Muscle layer of colon (tissue), 2 donors: ENCODE measurements at regions not wholly inside any gene's neighbourhood (a gene's known extent, or its start where the extent isn't known, plus 50 kb on each side); places are given as distances from the start of the nearest gene placed in this dataset.

ENCODE experiments used
- H3K27ac ChIP-seq: one replicate; pipeline ENCODE4 v1.7.0; 2013; ENCODE audit warnings: low read depth, mild to moderate bottlenecking, low read length, moderate library complexity
- H3K27me3 ChIP-seq, 2 donors: one replicate each; pipeline ENCODE4 v1.7.0; 2013; ENCODE audit warnings: low read length in 2 of 2, mild to moderate bottlenecking in 2 of 2; ENCODE audit not compliant: insufficient read depth in 2 of 2, control insufficient read depth in 1 of 2
- H3K36me3 ChIP-seq: one replicate; pipeline ENCODE4 v1.7.0; 2013; ENCODE audit warnings: mild to moderate bottlenecking, low read length; ENCODE audit not compliant: insufficient read depth
- H3K4me1 ChIP-seq: one replicate; pipeline ENCODE4 v1.7.0; 2013; ENCODE audit warnings: mild to moderate bottlenecking, low read length; ENCODE audit not compliant: insufficient read depth
- H3K4me3 ChIP-seq, 2 donors: one replicate each; pipeline ENCODE4 v1.7.0; 2013; ENCODE audit warnings: low read length in 2 of 2, low read depth in 1 of 2, mild to moderate bottlenecking in 1 of 2, moderate library complexity in 1 of 2
- H3K9ac ChIP-seq: one replicate; pipeline ENCODE4 v1.7.0; 2013; ENCODE audit warnings: low read length
- H3K9me3 ChIP-seq: one replicate; pipeline ENCODE4 v1.7.0; 2013; ENCODE audit warnings: mild to moderate bottlenecking, low read length
- donor health status: abdominal sarcoma.
- donor health status: Adenocarcinoma of cecum.

GRCh38 chr7:68509603-68510002 is 1088.7 kb upstream of the AUTS2 start:
- H3K4me3 ChIP-seq: no peak overlapping the region
- no peaks in the 10 kb centered on the region for H3K36me3 ChIP-seq
- no peaks in the 10 kb centered on the region for H3K27me3 ChIP-seq
- no peak overlapping the region for H3K9ac ChIP-seq
- peaks cover 10% of the 10 kb centered on the region for H3K9me3 ChIP-seq
- H3K27ac ChIP-seq: no peak overlapping the region
- H3K4me1 ChIP-seq: no peaks in the 10 kb centered on the region

- Histone ChIP-seq H3K9me3 (peaks cover 10% of the 10 kb centered on the region), H3K4me1 (no peaks in the 10 kb centered on the region), H3K4me3 (no peak overlapping the region), H3K27me3 (no peaks in the 10 kb centered on the region), H3K9ac (no peak overlapping the region), H3K36me3 (no peaks in the 10 kb centered on the region), H3K27ac (no peak overlapping the region)
Observed at GRCh38 chr7:68511281-68511680, 1087.0 kb upstream of the AUTS2 start.

- Histone ChIP-seq H3K4me1 (no peaks in the 10 kb centered on the region), H3K9ac (no peak overlapping the region), H3K27ac (no peak overlapping the region), H3K27me3 (no peaks in the 10 kb centered on the region), H3K9me3 (peaks cover 10% of the 10 kb centered on the region), H3K4me3 (no peak overlapping the region), H3K36me3 (no peaks in the 10 kb centered on the region)
Observed at GRCh38 chr7:68512466-68512865, 1085.8 kb upstream of the AUTS2 start.

GRCh38 chr7:68518060-68518459 is 1080.2 kb upstream of the AUTS2 start:
- H3K9me3 ChIP-seq: no peaks in the 10 kb centered on the region
- H3K27ac ChIP-seq: no peak overlapping the region
- no peak overlapping the region for H3K4me3 ChIP-seq
- no peak overlapping the region for H3K9ac ChIP-seq
- H3K4me1 ChIP-seq: no peaks in the 10 kb centered on the region
- no peaks in the 10 kb centered on the region for H3K36me3 ChIP-seq
- no peaks in the 10 kb centered on the region for H3K27me3 ChIP-seq

- H3K4me1 ChIP-seq: no peaks in the 10 kb centered on the region
- H3K36me3 ChIP-seq: no peaks in the 10 kb centered on the region
- H3K9ac ChIP-seq: no peak overlapping the region
- H3K27ac ChIP-seq: no peak overlapping the region
- no peaks in the 10 kb centered on the region for H3K9me3 ChIP-seq
- H3K4me3 ChIP-seq: no peak overlapping the region
- no peaks in the 10 kb centered on the region for H3K27me3 ChIP-seq
Observed at GRCh38 chr7:68524126-68524525, 1074.1 kb upstream of the AUTS2 start.

GRCh38 chr7:68529221-68529620 is 1069.1 kb upstream of the AUTS2 start:
- Histone ChIP-seq H3K27me3 (no peaks in the 10 kb centered on the region), H3K9me3 (no peaks in the 10 kb centered on the region), H3K27ac (no peak overlapping the region), H3K36me3 (no peaks in the 10 kb centered on the region), H3K9ac (no peak overlapping the region), H3K4me3 (no peak overlapping the region), H3K4me1 (no peaks in the 10 kb centered on the region)

GRCh38 chr7:68535266-68535665 is 1063.0 kb upstream of the AUTS2 start:
- H3K36me3 ChIP-seq: no peaks in the 10 kb centered on the region
- H3K9ac ChIP-seq: no peak overlapping the region
- no peaks in the 10 kb centered on the region for H3K27me3 ChIP-seq
- no peaks in the 10 kb centered on the region for H3K4me1 ChIP-seq
- no peaks in the 10 kb centered on the region for H3K9me3 ChIP-seq
- H3K4me3 ChIP-seq: no peak overlapping the region
- H3K27ac ChIP-seq: no peak overlapping the region

- no peak overlapping the region for H3K4me3 ChIP-seq
- no peaks in the 10 kb centered on the region for H3K36me3 ChIP-seq
- H3K9me3 ChIP-seq: no peaks in the 10 kb centered on the region
- no peaks in the 10 kb centered on the region for H3K27me3 ChIP-seq
- H3K9ac ChIP-seq: no peak overlapping the region
- no peak overlapping the region for H3K27ac ChIP-seq
- H3K4me1 ChIP-seq: no peaks in the 10 kb centered on the region
Observed at GRCh38 chr7:68537051-68537773, 1061.1 kb upstream of the AUTS2 start.

- H3K9me3 ChIP-seq: no peaks in the 10 kb centered on the region
- H3K27ac ChIP-seq: no peak overlapping the region
- H3K27me3 ChIP-seq: no peaks in the 10 kb centered on the region
- no peak overlapping the region for H3K4me3 ChIP-seq
- no peaks in the 10 kb centered on the region for H3K36me3 ChIP-seq
- no peak overlapping the region for H3K9ac ChIP-seq
- H3K4me1 ChIP-seq: no peaks in the 10 kb centered on the region
Observed at GRCh38 chr7:68537774-68538071, 1060.6 kb upstream of the AUTS2 start.

GRCh38 chr7:68542831-68543230 is 1055.4 kb upstream of the AUTS2 start:
- Histone ChIP-seq H3K36me3 (no peaks in the 10 kb centered on the region), H3K4me1 (no peaks in the 10 kb centered on the region), H3K9ac (no peak overlapping the region), H3K4me3 (no peak overlapping the region), H3K9me3 (no peaks in the 10 kb centered on the region), H3K27ac (no peak overlapping the region), H3K27me3 (no peaks in the 10 kb centered on the region)

- Histone ChIP-seq H3K9me3 (no peaks in the 10 kb centered on the region), H3K9ac (no peak overlapping the region), H3K27ac (no peak overlapping the region), H3K27me3 (no peaks in the 10 kb centered on the region), H3K4me3 (no peak overlapping the region), H3K4me1 (no peaks in the 10 kb centered on the region), H3K36me3 (no peaks in the 10 kb centered on the region)
Observed at GRCh38 chr7:68544851-68545250, 1053.4 kb upstream of the AUTS2 start.

- Histone ChIP-seq H3K4me3 (no peak overlapping the region), H3K4me1 (no peaks in the 10 kb centered on the region), H3K27me3 (no peaks in the 10 kb centered on the region), H3K9me3 (no peaks in the 10 kb centered on the region), H3K36me3 (no peaks in the 10 kb centered on the region), H3K27ac (no peak overlapping the region), H3K9ac (no peak overlapping the region)
Observed at GRCh38 chr7:68547181-68547580, 1051.1 kb upstream of the AUTS2 start.
